GM12864 (cell line): ENCODE measurements at regions not wholly inside any gene's neighbourhood (a gene's known extent, or its start where the extent isn't known, plus 50 kb on each side); places are given as distances from the start of the nearest gene placed in this dataset.
"Not testable (repeated sequence)": the region's sequence is repeated elsewhere in the genome, so short reads cannot be mapped to it uniquely, and the experiment has no call there.

Experiments used
- DNase-seq: peaks from one replicate; pipeline ENCODE4 v3.0.0-alpha.2; 2011; ENCODE audit warnings: low read depth
- H3K4me3 ChIP-seq: 2 replicates; pipeline ENCODE4 v1.5.1; 2011; ENCODE audit warnings: mild to moderate bottlenecking, low read depth, low read length, control low read depth
- CTCF ChIP-seq: IDR thresholded peaks from 2 replicates; pipeline ENCODE4 v1.5.1; 2011; ENCODE audit warnings: low read depth, mild to moderate bottlenecking, moderate library complexity, low read length, control low read depth, inconsistent platforms; ENCODE audit errors: missing control alignments

- H3K4me3 ChIP-seq = no peak overlapping the region
- no peak for TF ChIP-seq CTCF
- no peak for DNase-seq
These were observed 596.7 kb downstream of the JRKL start for GRCh38 chr11:96986516-96986915.

GRCh38 chr11:96990914-96991313 is 601.1 kb downstream of the JRKL start:
- no peak for TF ChIP-seq CTCF
- no peak overlapping the region for H3K4me3 ChIP-seq
- no peak for DNase-seq

- no peak for TF ChIP-seq CTCF
- no peak for DNase-seq
These were observed 610.7 kb downstream of the JRKL start for GRCh38 chr11:97000481-97000880.

GRCh38 chr11:97007283-97007682 is 617.5 kb downstream of the JRKL start:
- no peak overlapping the region for H3K4me3 ChIP-seq
- no peak for DNase-seq
- no peak for TF ChIP-seq CTCF

More at GRCh38 chr11:97000481-97000880, 610.7 kb downstream of the JRKL start:
- no peak overlapping the region for H3K4me3 ChIP-seq

- no peak overlapping the region for H3K4me3 ChIP-seq
- DNase-seq = no peak
- no peak for TF ChIP-seq CTCF
These were observed 619.8 kb downstream of the JRKL start for GRCh38 chr11:97009613-97010012.

GRCh38 chr11:97010997-97011396 is 621.2 kb downstream of the JRKL start:
- not testable (repeated sequence) for H3K4me3 ChIP-seq, DNase-seq

- DNase-seq = no peak
- H3K4me3 ChIP-seq = no peak overlapping the region
- TF ChIP-seq CTCF = no peak
These were observed 625.5 kb downstream of the JRKL start for GRCh38 chr11:97015327-97015726.

GRCh38 chr11:97019305-97019704 is 629.5 kb downstream of the JRKL start:
- no peak overlapping the region for H3K4me3 ChIP-seq
- no peak for TF ChIP-seq CTCF
- DNase-seq = no peak
